ENCODE measurements at regions not wholly inside any gene's neighbourhood (a gene's known extent, or its start where the extent isn't known, plus 50 kb on each side); places are given as distances from the start of the nearest gene placed in this dataset.
"Not testable (repeated sequence)": the region's sequence is repeated elsewhere in the genome, so short reads cannot be mapped to it uniquely, and the experiment has no call there.

DNA sequence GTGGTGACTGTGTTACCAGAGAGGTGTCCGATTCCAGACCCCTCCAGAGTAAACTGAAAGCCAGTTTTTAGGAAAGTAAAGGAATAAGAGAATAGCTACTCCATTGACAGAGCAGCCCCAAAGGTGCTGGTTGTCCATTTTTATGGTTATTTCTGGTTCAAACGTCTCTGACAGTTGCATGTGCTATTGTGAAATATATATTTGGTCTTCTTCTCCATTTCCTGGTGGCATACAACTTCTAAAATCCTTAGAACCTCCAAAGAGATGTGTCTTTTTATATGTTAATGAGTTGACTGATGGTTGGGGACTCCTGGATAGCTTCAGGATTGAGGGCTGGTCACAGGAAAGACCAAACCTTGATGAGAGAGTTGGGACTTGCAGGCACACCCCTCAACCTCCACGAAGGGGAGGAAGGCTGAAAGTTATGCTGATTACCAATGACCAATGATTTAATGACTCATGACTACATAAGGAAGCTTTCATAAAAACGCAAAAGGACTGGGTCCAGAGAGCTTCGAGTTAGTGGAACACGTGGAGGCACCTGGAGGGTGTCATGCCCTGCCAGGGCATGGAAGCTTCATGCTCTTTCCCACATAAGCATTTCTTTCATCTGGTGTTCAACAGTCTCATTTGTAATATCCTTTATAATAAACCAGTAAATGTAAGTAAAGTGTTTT is 100.7 kb downstream of the SLC16A1 start:
- Mint-ChIP-seq H3K9me3 (no peaks in the 10 kb centered on the region), H3K4me3 (no peak overlapping the region), H3K36me3 (ENCODE audit: low read depth) (no peaks in the 10 kb centered on the region), H3K4me1 (ENCODE audit: low read depth) (no peaks in the 10 kb centered on the region), H3K27ac (no peak overlapping the region), H3K27me3 (peaks cover 43% of the 10 kb centered on the region)
- Histone ChIP-seq H3K4me1 (ENCODE audit: insufficient read depth, low read length) (no peaks in the 10 kb centered on the region), H3K9me3 (ENCODE audit: control insufficient read depth in 1 of 2, insufficient read depth in 1 of 2, low read length in 2 of 2) (peaks cover 0 to 2% of the 10 kb centered on the region in 2 experiments), H3K4me3 (ENCODE audit: low read length) (no peak overlapping the region), H3K27ac (ENCODE audit: low read depth in 1 of 2, low read length in 2 of 2) (no peak overlapping the region), H3K27me3 (ENCODE audit: control insufficient read depth in 1 of 2, insufficient read depth in 2 of 2, low read length in 2 of 2) (peaks cover 17 to 43% of the 10 kb centered on the region in 2 experiments), H3K36me3 (ENCODE audit: insufficient read depth, low read length) (no peaks in the 10 kb centered on the region)
- TF ChIP-seq, protein P1, sequence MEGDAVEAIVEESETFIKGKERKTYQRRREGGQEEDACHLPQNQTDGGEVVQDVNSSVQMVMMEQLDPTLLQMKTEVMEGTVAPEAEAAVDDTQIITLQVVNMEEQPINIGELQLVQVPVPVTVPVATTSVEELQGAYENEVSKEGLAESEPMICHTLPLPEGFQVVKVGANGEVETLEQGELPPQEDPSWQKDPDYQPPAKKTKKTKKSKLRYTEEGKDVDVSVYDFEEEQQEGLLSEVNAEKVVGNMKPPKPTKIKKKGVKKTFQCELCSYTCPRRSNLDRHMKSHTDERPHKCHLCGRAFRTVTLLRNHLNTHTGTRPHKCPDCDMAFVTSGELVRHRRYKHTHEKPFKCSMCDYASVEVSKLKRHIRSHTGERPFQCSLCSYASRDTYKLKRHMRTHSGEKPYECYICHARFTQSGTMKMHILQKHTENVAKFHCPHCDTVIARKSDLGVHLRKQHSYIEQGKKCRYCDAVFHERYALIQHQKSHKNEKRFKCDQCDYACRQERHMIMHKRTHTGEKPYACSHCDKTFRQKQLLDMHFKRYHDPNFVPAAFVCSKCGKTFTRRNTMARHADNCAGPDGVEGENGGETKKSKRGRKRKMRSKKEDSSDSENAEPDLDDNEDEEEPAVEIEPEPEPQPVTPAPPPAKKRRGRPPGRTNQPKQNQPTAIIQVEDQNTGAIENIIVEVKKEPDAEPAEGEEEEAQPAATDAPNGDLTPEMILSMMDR (IDR thresholded peaks at IDR 0.05) = no peak
- POLR2A ChIA-PET = no interaction called here
- CTCF ChIA-PET = no interaction called here
- intact Hi-C loops (cut with DNase I, micrococcal nuclease) = no loop called here
- DNase-seq = no peak
- no peak for ATAC-seq (ENCODE audit: poor library complexity)

DNA sequence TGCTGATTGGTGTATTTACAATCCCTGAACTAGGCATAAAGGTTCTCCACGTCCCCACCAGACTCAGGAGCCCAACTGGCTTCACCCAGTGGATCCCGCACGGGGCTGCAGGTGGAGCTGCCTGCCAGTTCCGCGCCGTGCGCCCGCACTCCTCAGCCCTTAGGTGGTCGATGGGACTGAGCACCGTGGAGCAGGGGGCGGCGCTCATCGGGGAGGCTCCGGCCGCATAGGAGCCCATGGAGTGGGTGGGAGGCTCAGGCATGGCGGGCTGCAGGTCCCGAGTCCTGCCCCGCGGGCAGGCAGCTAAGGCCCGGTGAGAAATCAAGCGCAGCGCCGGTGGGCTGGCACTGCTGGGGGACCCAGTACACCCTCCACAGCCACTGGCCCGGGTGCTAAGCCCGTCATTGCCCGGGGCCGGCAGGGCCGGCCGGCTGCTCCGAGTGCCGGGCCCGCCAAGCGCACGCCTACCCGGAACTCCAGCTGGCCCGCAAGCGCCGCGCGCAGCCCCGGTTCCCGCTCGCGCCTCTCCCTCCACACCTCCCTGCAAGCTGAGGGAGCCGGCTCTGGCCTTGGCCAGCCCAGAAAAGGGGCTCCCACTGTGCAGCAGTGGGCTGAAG is 101.5 kb downstream of the SLC16A1 start:
- H3K4me1 ChIP-seq (ENCODE audit: insufficient read depth, low read length); H3K4me3 Mint-ChIP-seq; H3K27ac Mint-ChIP-seq; H3K27ac ChIP-seq (ENCODE audit: low read depth in 1 of 2, low read length in 2 of 2); CTCF ChIA-PET; H3K36me3 ChIP-seq (ENCODE audit: insufficient read depth, low read length); H3K36me3 Mint-ChIP-seq (ENCODE audit: low read depth); intact Hi-C loops (cut with DNase I, micrococcal nuclease); POLR2A ChIA-PET; H3K4me3 ChIP-seq (ENCODE audit: low read length); ATAC-seq (ENCODE audit: poor library complexity); H3K9me3 Mint-ChIP-seq; H3K9me3 ChIP-seq (ENCODE audit: control insufficient read depth in 1 of 2, insufficient read depth in 1 of 2, low read length in 2 of 2); H3K4me1 Mint-ChIP-seq (ENCODE audit: low read depth); DNase-seq: not testable (repeated sequence)
- H3K27me3 ChIP-seq (ENCODE audit: control insufficient read depth in 1 of 2, insufficient read depth in 2 of 2, low read length in 2 of 2) = peaks cover 26 to 51% of the 10 kb centered on the region in 2 experiments
- peaks cover 48% of the 10 kb centered on the region for H3K27me3 Mint-ChIP-seq

DNA sequence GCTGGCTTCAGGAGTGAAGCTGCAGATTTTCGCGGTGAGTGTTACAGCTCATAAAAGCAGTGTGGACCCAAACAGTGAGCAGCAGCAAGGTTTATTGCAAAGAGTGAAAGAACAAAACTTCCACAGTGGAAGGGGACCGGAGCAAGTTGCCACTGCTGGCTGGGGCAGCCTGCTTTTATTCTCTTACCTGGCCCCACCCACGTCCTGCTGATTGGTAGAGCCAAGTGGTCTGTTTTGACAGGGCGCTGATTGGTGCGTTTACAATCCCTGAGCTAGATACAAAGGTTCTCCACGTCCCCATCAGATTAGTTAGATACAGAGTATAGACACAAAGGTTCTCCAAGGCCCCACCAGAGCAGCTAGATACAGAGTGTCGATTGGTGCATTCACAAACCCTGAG is 102.1 kb downstream of the SLC16A1 start:
- H3K36me3 ChIP-seq (ENCODE audit: insufficient read depth, low read length); intact Hi-C loops (cut with DNase I, micrococcal nuclease); H3K4me1 ChIP-seq (ENCODE audit: insufficient read depth, low read length); DNase-seq; H3K4me1 Mint-ChIP-seq (ENCODE audit: low read depth); POLR2A ChIA-PET; H3K27ac Mint-ChIP-seq; CTCF ChIA-PET; H3K4me3 Mint-ChIP-seq; H3K27ac ChIP-seq (ENCODE audit: low read depth in 1 of 2, low read length in 2 of 2); H3K36me3 Mint-ChIP-seq (ENCODE audit: low read depth); ATAC-seq (ENCODE audit: poor library complexity); H3K4me3 ChIP-seq (ENCODE audit: low read length); H3K9me3 Mint-ChIP-seq: not testable (repeated sequence)
- H3K27me3 Mint-ChIP-seq = peaks cover 52% of the 10 kb centered on the region
- peaks cover 29 to 54% of the 10 kb centered on the region in 2 experiments for H3K27me3 ChIP-seq (ENCODE audit: control insufficient read depth in 1 of 2, insufficient read depth in 2 of 2, low read length in 2 of 2)
- peaks cover 0 to 12% of the 10 kb centered on the region in 2 experiments for H3K9me3 ChIP-seq (ENCODE audit: control insufficient read depth in 1 of 2, insufficient read depth in 1 of 2, low read length in 2 of 2)

DNA sequence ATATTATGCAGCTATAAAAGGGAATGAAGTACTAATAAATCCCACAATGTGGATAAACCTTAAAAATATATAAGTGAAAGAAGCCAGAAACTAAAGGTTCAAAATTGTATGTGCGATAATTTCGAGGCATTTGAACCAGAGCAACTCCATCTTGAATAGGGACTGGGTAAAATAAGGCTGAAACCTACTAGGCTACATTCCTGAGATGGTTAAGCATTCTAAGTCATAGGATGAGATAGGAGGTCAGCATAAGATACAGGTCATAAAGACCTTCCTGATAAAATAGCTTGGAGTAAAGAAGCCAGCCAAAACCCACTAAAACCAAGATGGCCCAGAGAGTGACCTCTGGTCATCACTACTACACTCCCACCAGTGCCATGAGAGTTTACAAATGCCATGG is 103.1 kb downstream of the SLC16A1 start:
- H3K36me3 Mint-ChIP-seq (ENCODE audit: low read depth) = no peaks in the 10 kb centered on the region
- no peaks in the 10 kb centered on the region for H3K9me3 Mint-ChIP-seq
- H3K4me1 ChIP-seq (ENCODE audit: insufficient read depth, low read length) = peaks cover 9% of the 10 kb centered on the region
- DNase-seq (no peak), ATAC-seq (ENCODE audit: poor library complexity) (no peak)
- H3K4me3 Mint-ChIP-seq = no peak overlapping the region
- TF ChIP-seq, protein P1 (IDR thresholded peaks at IDR 0.05) = no peak
- no peak overlapping the region for H3K27ac ChIP-seq (ENCODE audit: low read depth in 1 of 2, low read length in 2 of 2)
- ChIA-PET CTCF (no interaction called here), POLR2A (no interaction called here)
- peaks cover 29 to 54% of the 10 kb centered on the region in 2 experiments for H3K27me3 ChIP-seq (ENCODE audit: control insufficient read depth in 1 of 2, insufficient read depth in 2 of 2, low read length in 2 of 2)
- H3K4me3 ChIP-seq (ENCODE audit: low read length) = no peak overlapping the region
- H3K27me3 Mint-ChIP-seq = peaks cover 59% of the 10 kb centered on the region
- H3K27ac Mint-ChIP-seq = no peak overlapping the region
- no peaks in the 10 kb centered on the region for H3K4me1 Mint-ChIP-seq (ENCODE audit: low read depth)
- intact Hi-C loops (cut with DNase I, micrococcal nuclease) = no loop called here
- H3K36me3 ChIP-seq (ENCODE audit: insufficient read depth, low read length) = no peaks in the 10 kb centered on the region
- H3K9me3 ChIP-seq (ENCODE audit: control insufficient read depth in 1 of 2, insufficient read depth in 1 of 2, low read length in 2 of 2) = peaks cover 0 to 12% of the 10 kb centered on the region in 2 experiments

All from CD4-positive, alpha-beta T cell (primary cell).